Muscle layer of colon (tissue), 2 donors: ENCODE measurements at regions not wholly inside any gene's neighbourhood (a gene's known extent, or its start where the extent isn't known, plus 50 kb on each side); places are given as distances from the start of the nearest gene placed in this dataset.
"Not testable (repeated sequence)": the region's sequence is repeated elsewhere in the genome, so short reads cannot be mapped to it uniquely, and the experiment has no call there.

Experiments used
- H3K27ac ChIP-seq: one replicate; pipeline ENCODE4 v1.7.0; 2013; ENCODE audit warnings: low read depth, mild to moderate bottlenecking, low read length, moderate library complexity
- H3K27me3 ChIP-seq, 2 donors: one replicate each; pipeline ENCODE4 v1.7.0; 2013; ENCODE audit warnings: low read length in 2 of 2, mild to moderate bottlenecking in 2 of 2; ENCODE audit not compliant: insufficient read depth in 2 of 2, control insufficient read depth in 1 of 2
- H3K36me3 ChIP-seq: one replicate; pipeline ENCODE4 v1.7.0; 2013; ENCODE audit warnings: mild to moderate bottlenecking, low read length; ENCODE audit not compliant: insufficient read depth
- H3K4me1 ChIP-seq: one replicate; pipeline ENCODE4 v1.7.0; 2013; ENCODE audit warnings: mild to moderate bottlenecking, low read length; ENCODE audit not compliant: insufficient read depth
- H3K4me3 ChIP-seq, 2 donors: one replicate each; pipeline ENCODE4 v1.7.0; 2013; ENCODE audit warnings: low read length in 2 of 2, low read depth in 1 of 2, mild to moderate bottlenecking in 1 of 2, moderate library complexity in 1 of 2
- H3K9ac ChIP-seq: one replicate; pipeline ENCODE4 v1.7.0; 2013; ENCODE audit warnings: low read length
- H3K9me3 ChIP-seq: one replicate; pipeline ENCODE4 v1.7.0; 2013; ENCODE audit warnings: mild to moderate bottlenecking, low read length
- donor health status: abdominal sarcoma.
- donor health status: Adenocarcinoma of cecum.

DNA sequence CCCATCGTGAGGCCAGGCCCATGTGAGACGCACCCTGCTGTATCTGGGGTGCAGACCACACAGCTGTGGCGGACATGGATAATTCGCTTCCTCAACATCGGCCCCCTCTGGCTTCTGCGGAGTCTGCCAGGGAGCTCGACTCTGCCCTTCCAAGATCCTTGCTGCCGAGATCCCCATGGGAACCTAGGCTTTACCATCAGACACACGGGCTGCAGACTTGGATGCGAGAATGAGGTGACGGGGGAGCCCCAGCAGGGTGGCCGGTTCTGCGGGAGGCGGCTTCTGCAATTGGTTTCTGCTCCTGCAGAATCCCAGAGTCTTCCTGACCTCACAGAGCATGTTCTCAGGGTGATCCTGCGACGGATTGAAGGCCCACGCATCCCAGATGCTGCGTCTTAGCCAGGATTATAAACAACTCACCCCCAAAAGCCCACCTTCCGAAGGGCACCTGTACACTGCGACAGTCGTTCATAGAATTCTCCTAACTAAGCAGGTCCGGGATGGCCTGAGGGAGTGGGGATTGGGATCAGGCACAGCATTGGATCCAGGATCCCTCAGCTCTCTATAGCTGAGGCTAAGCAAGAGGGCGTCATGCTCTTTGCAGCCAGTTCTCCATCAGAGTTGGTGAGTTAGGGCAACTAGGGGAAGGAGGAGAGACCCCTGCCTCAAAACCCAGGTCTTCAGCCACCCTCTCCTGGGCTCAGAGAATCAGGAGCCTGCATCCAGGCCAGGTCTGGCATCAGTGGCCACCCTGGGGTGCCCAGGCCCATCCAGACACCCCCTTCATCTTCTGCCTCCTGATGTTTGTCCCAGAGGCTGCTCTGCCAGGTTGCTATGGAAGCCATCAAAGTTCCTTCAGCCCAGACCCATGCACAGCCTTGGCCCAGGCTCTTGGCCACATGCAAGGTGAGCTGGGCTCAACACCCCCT lies 74.7 kb upstream of the SNTG2 start:
- Histone ChIP-seq H3K4me3 (no peak overlapping the region), H3K9ac (no peak overlapping the region), H3K27ac (no peak overlapping the region), H3K9me3 (no peaks in the 10 kb centered on the region), H3K27me3 (peaks cover 0 to 1% of the 10 kb centered on the region in 2 donors), H3K36me3 (no peaks in the 10 kb centered on the region), H3K4me1 (no peaks in the 10 kb centered on the region)

DNA sequence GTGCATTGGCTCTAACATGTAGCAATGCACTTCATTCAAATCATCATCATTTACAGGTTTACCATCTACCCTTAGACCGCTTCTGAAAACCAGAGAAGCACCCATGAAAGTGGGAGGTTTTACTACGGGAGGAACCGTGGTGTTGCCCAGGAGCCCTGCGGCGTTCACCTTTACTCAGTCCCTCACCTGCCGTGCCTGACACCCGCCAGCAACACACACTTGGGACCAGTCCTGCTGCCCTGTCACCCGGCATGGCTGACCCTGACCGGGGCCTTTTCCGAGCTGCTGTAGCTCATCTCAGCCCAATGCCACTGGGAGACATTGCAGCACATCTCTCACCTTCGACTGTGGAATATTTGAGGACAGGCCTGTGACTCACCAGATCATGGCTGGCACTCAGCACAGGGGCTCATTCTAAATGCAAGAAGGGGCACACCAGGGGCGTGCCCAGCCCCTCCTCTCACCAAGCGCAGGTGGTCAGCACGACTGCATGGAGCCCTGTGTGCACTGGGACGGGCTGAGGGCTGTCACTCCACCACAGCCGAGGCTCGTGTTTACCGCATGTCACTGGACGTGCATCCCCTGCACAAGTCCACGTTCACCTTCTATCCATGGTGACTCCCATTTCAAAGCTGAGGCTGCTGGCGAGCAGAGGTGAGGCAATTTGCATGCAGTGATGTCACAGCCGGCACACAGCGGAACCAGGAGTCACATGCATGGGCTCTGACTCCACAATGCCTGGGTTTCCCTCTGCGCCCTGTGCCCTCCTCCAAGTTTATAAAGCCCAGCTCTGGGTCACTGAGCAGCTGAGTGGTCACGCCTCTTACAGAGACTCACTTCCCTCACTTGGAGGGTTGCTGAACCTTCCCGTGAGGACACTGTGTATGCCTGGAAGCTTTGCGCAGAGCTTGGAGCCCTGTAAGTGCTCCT lies 76.7 kb upstream of the SNTG2 start:
- Histone ChIP-seq H3K4me3 (no peak overlapping the region), H3K4me1 (no peaks in the 10 kb centered on the region), H3K9ac (no peak overlapping the region), H3K9me3 (no peaks in the 10 kb centered on the region), H3K27ac (no peak overlapping the region), H3K36me3 (no peaks in the 10 kb centered on the region), H3K27me3 (no peaks in the 10 kb centered on the region)

DNA sequence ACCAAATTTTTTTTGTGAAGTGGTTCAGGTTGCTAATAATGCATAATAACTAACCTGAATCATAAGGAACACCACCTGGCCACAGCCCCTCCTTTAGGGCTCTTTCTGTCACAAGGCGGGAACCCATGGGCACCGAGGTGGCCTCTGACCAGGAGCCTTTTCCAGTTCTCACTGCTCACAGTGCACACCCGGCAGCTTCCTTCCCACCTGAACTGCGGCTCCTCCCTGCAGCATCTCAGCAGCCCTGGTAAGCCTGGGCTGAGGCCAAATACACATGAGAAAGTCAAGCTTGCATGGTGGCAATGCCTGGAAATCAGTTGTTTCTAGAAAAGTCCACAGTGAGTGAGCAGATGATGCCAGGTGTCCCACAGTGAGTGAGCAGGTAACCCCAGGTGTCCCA lies 77.6 kb upstream of the SNTG2 start:
- H3K27me3 ChIP-seq = no peaks in the 10 kb centered on the region
- no peak overlapping the region for H3K27ac ChIP-seq
- H3K9ac ChIP-seq = no peak overlapping the region
- no peaks in the 10 kb centered on the region for H3K9me3 ChIP-seq
- no peak overlapping the region for H3K4me3 ChIP-seq
- no peaks in the 10 kb centered on the region for H3K4me1 ChIP-seq
- no peaks in the 10 kb centered on the region for H3K36me3 ChIP-seq

DNA sequence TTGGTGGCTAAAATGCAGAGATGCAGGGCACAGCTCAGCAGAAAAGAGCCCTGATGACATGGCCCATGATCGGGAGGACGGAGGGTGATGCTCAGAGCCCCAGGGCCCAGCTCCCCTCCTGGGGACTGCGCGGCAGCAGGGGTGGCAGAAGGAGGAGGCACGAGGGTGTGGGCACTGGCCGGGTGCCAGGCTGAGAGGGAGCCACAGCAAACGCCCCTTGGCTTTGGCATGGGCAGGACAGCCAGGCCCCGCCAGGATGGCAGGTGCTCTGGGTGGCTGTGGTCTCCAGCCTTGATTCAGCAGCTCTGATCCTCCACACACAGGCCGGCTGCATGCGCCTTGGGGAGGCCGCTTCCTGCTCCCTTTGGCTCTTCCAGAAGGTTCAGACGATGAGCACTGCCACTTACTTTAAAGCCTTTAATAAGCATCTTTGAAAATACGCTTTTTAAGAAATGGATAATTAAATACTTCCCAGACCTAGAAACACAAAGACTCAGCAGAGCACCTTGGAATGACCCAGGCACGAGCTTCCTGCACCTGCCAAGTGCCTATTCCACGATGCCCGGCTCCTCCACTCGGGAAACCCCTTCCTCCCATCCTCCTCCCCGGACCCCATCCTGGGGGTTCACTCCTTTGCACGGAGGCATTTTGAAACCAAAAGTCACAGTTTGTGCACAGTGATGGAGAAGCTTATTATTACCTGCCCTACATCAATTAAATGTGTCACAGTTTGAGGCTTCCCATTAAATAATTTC lies 78.5 kb upstream of the SNTG2 start:
- no peaks in the 10 kb centered on the region for H3K27me3 ChIP-seq
- H3K9ac ChIP-seq = no peak overlapping the region
- no peak overlapping the region for H3K27ac ChIP-seq
- H3K36me3 ChIP-seq = no peaks in the 10 kb centered on the region
- H3K4me3 ChIP-seq = no peak overlapping the region
- H3K4me1 ChIP-seq = no peaks in the 10 kb centered on the region
- H3K9me3 ChIP-seq = no peaks in the 10 kb centered on the region

- no peak overlapping the region for H3K4me3 ChIP-seq
- H3K36me3 ChIP-seq = no peaks in the 10 kb centered on the region
- H3K9me3 ChIP-seq = no peaks in the 10 kb centered on the region
- no peak overlapping the region for H3K27ac ChIP-seq
- no peaks in the 10 kb centered on the region for H3K4me1 ChIP-seq
- H3K27me3 ChIP-seq = no peaks in the 10 kb centered on the region
- no peak overlapping the region for H3K9ac ChIP-seq
These were observed 79.4 kb upstream of the SNTG2 start for GRCh38 chr2:871175-871727.

- no peak overlapping the region for H3K4me3 ChIP-seq
- no peak overlapping the region for H3K9ac ChIP-seq
- H3K4me1 ChIP-seq = no peaks in the 10 kb centered on the region
- H3K27ac ChIP-seq = no peak overlapping the region
- no peaks in the 10 kb centered on the region for H3K27me3 ChIP-seq
- no peaks in the 10 kb centered on the region for H3K9me3 ChIP-seq
- H3K36me3 ChIP-seq = no peaks in the 10 kb centered on the region
These were observed 80.2 kb upstream of the SNTG2 start for GRCh38 chr2:870426-870825.

- no peaks in the 10 kb centered on the region for H3K36me3 ChIP-seq
- H3K27ac ChIP-seq = no peak overlapping the region
- no peak overlapping the region for H3K4me3 ChIP-seq
- no peaks in the 10 kb centered on the region for H3K4me1 ChIP-seq
- peaks cover 0 to under 1% of the 10 kb centered on the region in 2 donors for H3K27me3 ChIP-seq
- H3K9ac ChIP-seq = no peak overlapping the region
- H3K9me3 ChIP-seq = no peaks in the 10 kb centered on the region
These were observed 80.8 kb upstream of the SNTG2 start for GRCh38 chr2:869894-870293.

GRCh38 chr2:869357-869871 lies 81.2 kb upstream of the SNTG2 start:
- H3K9me3 ChIP-seq = no peaks in the 10 kb centered on the region

DNA sequence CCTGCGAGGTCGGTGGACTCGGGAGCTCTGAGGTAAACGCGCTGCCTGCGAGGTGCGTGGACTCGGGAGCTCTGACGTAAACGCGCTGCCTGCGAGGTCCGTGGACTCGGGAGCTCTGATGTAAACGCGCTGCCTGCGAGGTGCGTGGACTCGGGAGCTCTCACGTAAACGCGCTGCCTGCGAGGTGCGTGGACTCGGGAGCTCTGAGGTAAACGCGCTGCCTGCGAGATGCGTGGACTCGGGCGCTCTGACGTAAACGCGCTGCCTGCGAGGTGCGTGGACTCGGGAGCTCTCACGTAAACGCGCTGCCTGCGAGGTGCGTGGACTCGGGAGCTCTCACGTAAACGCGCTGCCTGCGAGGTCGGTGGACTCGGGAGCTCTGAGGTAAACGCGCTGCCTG lies 81.8 kb upstream of the SNTG2 start:
- H3K9ac ChIP-seq, H3K27ac ChIP-seq, H3K9me3 ChIP-seq, H3K4me1 ChIP-seq, H3K36me3 ChIP-seq, H3K4me3 ChIP-seq: not testable (repeated sequence)
- H3K27me3 ChIP-seq = peaks cover 0 to 11% of the 10 kb centered on the region in 2 donors

More at GRCh38 chr2:869357-869871, 81.2 kb upstream of the SNTG2 start:
- Histone ChIP-seq H3K27ac (no peak overlapping the region), H3K36me3 (no peaks in the 10 kb centered on the region), H3K4me3 (no peak overlapping the region), H3K9ac (no peak overlapping the region), H3K27me3 (peaks cover 0 to 6% of the 10 kb centered on the region in 2 donors), H3K4me1 (no peaks in the 10 kb centered on the region)

DNA sequence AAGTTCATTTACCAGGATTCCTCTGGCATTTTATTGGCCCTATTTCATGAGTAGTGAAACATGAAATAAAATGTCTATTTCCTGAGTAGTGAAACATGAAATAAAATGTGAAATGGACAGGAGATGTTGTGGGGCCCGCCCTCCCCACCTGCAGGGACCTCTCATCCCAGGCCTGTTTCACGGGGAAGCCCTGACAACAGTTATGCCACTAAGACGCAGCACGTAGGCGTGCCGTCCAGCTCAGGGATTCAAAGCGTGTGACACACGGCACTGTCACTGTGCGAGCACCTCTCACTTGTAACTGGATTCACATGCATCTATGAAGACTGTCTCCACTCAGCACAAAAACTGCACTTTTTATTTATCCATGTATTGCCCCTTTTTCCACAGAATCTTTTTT lies 83.4 kb upstream of the SNTG2 start:
- no peak overlapping the region for H3K9ac ChIP-seq
- H3K27me3 ChIP-seq = peaks cover 0 to 13% of the 10 kb centered on the region in 2 donors
- no peaks in the 10 kb centered on the region for H3K36me3 ChIP-seq
- no peaks in the 10 kb centered on the region for H3K9me3 ChIP-seq
- H3K4me3 ChIP-seq = no peak overlapping the region
- H3K4me1 ChIP-seq = no peaks in the 10 kb centered on the region
- no peak overlapping the region for H3K27ac ChIP-seq
